HFFc6 (cell line): ENCODE measurements at regions not wholly inside any gene's neighbourhood (a gene's known extent, or its start where the extent isn't known, plus 50 kb on each side); places are given as distances from the start of the nearest gene placed in this dataset.

Source experiments
- DNase-seq: peaks from one replicate; pipeline ENCODE4 v3.0.0-alpha.2; 2018
- H3K27ac Mint-ChIP-seq: 2 replicates; pipeline ENCODE4 v1.8.0; 2020; ENCODE audit warnings: mild to moderate bottlenecking, mixed read lengths
- H3K27me3 Mint-ChIP-seq: 2 replicates; pipeline ENCODE4 v1.8.0; 2021; ENCODE audit warnings: mild to moderate bottlenecking, moderate library complexity, mixed read lengths; ENCODE audit not compliant: insufficient read depth
- H3K36me3 Mint-ChIP-seq: 2 replicates; pipeline ENCODE4 v1.8.0; 2021; ENCODE audit warnings: low read depth, mixed read lengths
- H3K4me1 Mint-ChIP-seq: 2 replicates; pipeline ENCODE4 v1.8.0; 2020; ENCODE audit warnings: low read depth, mixed read lengths
- H3K4me3 Mint-ChIP-seq: 2 replicates; pipeline ENCODE4 v1.8.0; 2020; ENCODE audit warnings: mild to moderate bottlenecking, moderate library complexity, mixed read lengths
- H3K9me3 Mint-ChIP-seq: 2 replicates; pipeline ENCODE4 v1.8.0; 2020; ENCODE audit warnings: mild to moderate bottlenecking, mixed read lengths
- TF ChIP-seq, protein P1 (sequence below): fragments of 200-600 bp; sonication (generic); IDR thresholded peaks from 2 replicates; pipeline ENCODE4 v1.5.0; 2021; ENCODE audit warnings: antibody characterized with exemption, mild to moderate bottlenecking

DNA sequence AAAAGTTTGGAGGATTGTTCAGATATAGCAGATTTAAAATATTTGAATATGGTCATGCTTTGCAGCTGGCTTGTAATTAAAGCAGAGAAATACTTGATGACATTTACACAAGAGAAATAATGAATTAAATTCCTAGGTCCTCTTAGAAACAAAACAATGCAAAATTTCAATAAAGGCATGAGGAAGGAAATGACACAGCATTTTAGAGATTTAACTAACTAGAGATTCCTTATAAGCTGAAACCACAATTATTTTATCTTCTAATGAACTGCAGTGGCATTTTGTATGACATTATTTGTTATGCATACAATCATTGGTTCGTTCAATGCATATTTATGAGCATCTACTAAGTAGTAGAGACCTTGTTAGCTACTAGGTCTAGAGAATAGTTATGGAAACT lies 490.9 kb downstream of the ZWINT start:
- TF ChIP-seq, protein P1, sequence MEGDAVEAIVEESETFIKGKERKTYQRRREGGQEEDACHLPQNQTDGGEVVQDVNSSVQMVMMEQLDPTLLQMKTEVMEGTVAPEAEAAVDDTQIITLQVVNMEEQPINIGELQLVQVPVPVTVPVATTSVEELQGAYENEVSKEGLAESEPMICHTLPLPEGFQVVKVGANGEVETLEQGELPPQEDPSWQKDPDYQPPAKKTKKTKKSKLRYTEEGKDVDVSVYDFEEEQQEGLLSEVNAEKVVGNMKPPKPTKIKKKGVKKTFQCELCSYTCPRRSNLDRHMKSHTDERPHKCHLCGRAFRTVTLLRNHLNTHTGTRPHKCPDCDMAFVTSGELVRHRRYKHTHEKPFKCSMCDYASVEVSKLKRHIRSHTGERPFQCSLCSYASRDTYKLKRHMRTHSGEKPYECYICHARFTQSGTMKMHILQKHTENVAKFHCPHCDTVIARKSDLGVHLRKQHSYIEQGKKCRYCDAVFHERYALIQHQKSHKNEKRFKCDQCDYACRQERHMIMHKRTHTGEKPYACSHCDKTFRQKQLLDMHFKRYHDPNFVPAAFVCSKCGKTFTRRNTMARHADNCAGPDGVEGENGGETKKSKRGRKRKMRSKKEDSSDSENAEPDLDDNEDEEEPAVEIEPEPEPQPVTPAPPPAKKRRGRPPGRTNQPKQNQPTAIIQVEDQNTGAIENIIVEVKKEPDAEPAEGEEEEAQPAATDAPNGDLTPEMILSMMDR = no peak
- H3K4me3 Mint-ChIP-seq = no peak overlapping the region
- H3K9me3 Mint-ChIP-seq = peaks cover 27% of the 10 kb centered on the region
- no peak for DNase-seq
- H3K27me3 Mint-ChIP-seq = no peaks in the 10 kb centered on the region
- H3K4me1 Mint-ChIP-seq = no peaks in the 10 kb centered on the region
- H3K27ac Mint-ChIP-seq = no peak overlapping the region
- H3K36me3 Mint-ChIP-seq = no peaks in the 10 kb centered on the region

DNA sequence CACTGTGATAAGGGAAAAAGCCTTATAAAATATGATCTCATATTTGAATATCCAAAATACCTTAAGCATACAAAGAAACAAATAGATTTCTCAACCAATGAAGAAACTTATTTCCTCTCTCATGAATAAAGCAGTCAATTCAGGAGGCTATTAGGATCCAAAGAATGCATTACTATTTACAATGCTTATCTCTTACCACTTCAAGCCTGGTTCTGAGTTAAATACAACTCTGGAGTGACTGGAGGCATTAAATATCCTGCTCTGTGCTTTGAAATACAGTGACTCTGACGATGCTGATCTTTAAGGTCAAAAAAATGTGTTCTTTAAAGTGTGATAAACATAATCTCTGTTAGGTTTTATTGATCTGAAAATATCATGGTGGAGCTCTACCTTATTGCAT lies 493.2 kb downstream of the ZWINT start:
- TF ChIP-seq, protein P1 = no peak
- no peak for DNase-seq
- Mint-ChIP-seq H3K27ac (no peak overlapping the region), H3K4me1 (no peaks in the 10 kb centered on the region), H3K9me3 (peaks cover 26% of the 10 kb centered on the region), H3K36me3 (no peaks in the 10 kb centered on the region), H3K4me3 (no peak overlapping the region), H3K27me3 (no peaks in the 10 kb centered on the region)

DNA sequence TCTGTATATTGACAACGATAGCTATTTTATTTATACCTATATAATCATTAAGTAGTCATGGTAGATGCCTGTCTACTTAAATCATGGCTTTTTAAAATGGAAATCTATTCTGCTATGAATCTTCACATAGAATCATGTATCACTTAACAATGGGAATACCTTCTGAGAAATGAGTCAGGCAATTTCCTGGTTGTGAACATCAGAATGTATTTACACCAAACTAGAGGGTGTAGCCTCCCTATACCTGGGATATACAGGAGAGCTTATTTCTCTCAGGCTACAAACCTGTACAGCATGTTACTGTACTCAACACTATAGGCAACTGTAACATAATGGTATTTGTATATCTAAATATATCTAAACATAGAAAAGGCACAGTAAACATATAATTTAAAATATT lies 502.3 kb downstream of the ZWINT start:
- no peak for DNase-seq
- H3K27me3 Mint-ChIP-seq = no peaks in the 10 kb centered on the region; the same call in 1 of the 2 replicates
- H3K4me3 Mint-ChIP-seq = no peak overlapping the region
- H3K4me1 Mint-ChIP-seq = no peaks in the 10 kb centered on the region
- H3K36me3 Mint-ChIP-seq = no peaks in the 10 kb centered on the region
- TF ChIP-seq, protein P1 = no peak
- no peak overlapping the region for H3K27ac Mint-ChIP-seq
- peaks cover 17% of the 10 kb centered on the region for H3K9me3 Mint-ChIP-seq

DNA sequence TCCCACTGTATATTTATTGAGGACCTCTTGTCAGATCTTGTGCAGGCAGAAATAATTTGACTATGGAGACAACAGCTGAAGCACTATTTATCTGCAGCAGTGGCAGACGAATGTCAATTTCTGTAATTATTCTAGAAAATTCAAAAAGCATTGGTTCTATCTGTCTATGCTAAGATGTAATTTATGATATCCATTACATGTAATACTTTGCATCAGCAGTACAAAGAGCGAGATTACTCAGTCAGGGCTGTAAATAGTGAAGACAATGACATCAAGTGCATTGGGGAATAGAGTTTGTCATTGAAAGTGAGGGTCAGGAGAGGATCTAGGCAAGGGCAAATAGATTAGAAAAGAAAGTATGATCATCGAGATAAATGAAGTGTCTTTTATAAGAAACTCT lies 508.2 kb downstream of the ZWINT start:
- H3K27me3 Mint-ChIP-seq = no peaks in the 10 kb centered on the region
- no peak overlapping the region for H3K4me3 Mint-ChIP-seq
- TF ChIP-seq, protein P1 = no peak
- H3K9me3 Mint-ChIP-seq = peaks cover 6% of the 10 kb centered on the region
- DNase-seq = no peak
- H3K4me1 Mint-ChIP-seq = no peaks in the 10 kb centered on the region
- no peaks in the 10 kb centered on the region for H3K36me3 Mint-ChIP-seq
- no peak overlapping the region for H3K27ac Mint-ChIP-seq

DNA sequence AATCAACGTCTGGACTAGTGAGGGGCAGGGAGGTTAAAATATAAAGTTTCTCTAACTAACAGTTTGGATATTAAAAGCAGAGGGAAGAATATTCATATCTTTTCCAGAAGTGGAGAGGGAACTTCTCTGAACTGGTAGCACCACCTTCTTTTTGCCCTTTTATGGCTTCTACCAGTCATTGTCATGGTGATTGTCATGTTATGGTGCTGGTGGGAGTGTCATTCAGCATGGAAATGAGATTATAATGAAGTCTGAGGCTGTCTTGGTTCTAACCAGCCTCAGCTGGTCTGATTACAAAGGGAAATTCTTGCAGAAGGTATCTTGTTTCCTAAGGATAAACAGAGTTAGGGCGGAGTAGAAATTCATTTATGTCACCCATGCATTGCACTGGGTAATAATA lies 523.8 kb downstream of the ZWINT start:
- Mint-ChIP-seq H3K4me3 (no peak overlapping the region), H3K27me3 (no peaks in the 10 kb centered on the region), H3K9me3 (peaks cover 4% of the 10 kb centered on the region), H3K27ac (no peak overlapping the region), H3K36me3 (no peaks in the 10 kb centered on the region), H3K4me1 (no peaks in the 10 kb centered on the region)
- TF ChIP-seq, protein P1 = no peak
- DNase-seq = no peak

DNA sequence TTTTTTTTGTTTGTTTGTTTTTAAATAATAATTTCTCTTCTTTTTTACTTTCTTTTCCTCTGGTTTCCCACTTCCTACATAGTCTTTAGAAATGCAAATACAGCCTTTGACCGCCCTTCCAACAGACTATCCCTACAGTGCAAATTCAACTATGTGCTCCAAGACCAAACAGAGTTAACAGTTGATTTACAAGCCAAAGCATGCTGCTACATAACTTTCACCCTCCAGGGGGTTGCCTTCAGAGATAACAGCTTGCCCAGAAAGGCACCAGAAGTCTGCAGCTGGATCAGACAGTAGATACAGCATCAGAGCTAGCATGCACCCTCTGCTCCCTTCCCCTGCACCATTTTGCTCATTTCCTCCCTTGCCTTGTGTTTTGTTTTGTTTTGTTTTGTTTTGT lies 539.0 kb downstream of the ZWINT start:
- TF ChIP-seq, protein P1 = no peak
- peaks cover 53% of the 10 kb centered on the region for H3K9me3 Mint-ChIP-seq
- H3K36me3 Mint-ChIP-seq = no peaks in the 10 kb centered on the region
- no peak overlapping the region for H3K27ac Mint-ChIP-seq
- H3K4me3 Mint-ChIP-seq = no peak overlapping the region
- DNase-seq = no peak
- no peaks in the 10 kb centered on the region for H3K27me3 Mint-ChIP-seq
- H3K4me1 Mint-ChIP-seq = no peaks in the 10 kb centered on the region
